Hepatocyte (in vitro differentiated cells): ENCODE measurements at regions not wholly inside any gene's neighbourhood (a gene's known extent, or its start where the extent isn't known, plus 50 kb on each side); places are given as distances from the start of the nearest gene placed in this dataset.

Experiments used
- DNase-seq: peaks from one replicate; pipeline ENCODE4 v3.0.0-alpha.2; 2016; ENCODE audit warnings: low spot score
- H2AFZ ChIP-seq: fragments of 200-600 bp; sonication (generic); 2 replicates; pipeline ENCODE4 v1.6.0; 2016; ENCODE audit warnings: antibody characterized with exemption, mild to moderate bottlenecking
- H3K27ac ChIP-seq: fragments of 200-600 bp; sonication (generic); 2 replicates; pipeline ENCODE4 v1.5.1; 2016; ENCODE audit warnings: mild to moderate bottlenecking
- H3K27me3 ChIP-seq: fragments of 200-600 bp; sonication (generic); 2 replicates; pipeline ENCODE4 v1.6.1; 2016
- H3K36me3 ChIP-seq: fragments of 200-600 bp; sonication (generic); replicated peaks from 2 replicates; pipeline ENCODE4 v1.5.1; 2016; ENCODE audit warnings: low read depth; ENCODE audit not compliant: insufficient read depth
- H3K4me1 ChIP-seq: fragments of 200-600 bp; sonication (generic); 2 replicates; pipeline ENCODE4 v1.5.1; 2016; ENCODE audit warnings: mild to moderate bottlenecking, moderate library complexity; ENCODE audit not compliant: insufficient read depth
- H3K4me2 ChIP-seq: fragments of 200-600 bp; sonication (generic); 2 replicates; pipeline ENCODE4 v1.6.0; 2016
- H3K4me3 ChIP-seq: fragments of 200-600 bp; sonication (generic); 2 replicates; pipeline ENCODE4 v1.5.1; 2016; ENCODE audit warnings: mild to moderate bottlenecking
- H3K79me2 ChIP-seq: fragments of 200-600 bp; sonication (generic); 2 replicates; pipeline ENCODE4 v1.6.0; 2017; ENCODE audit warnings: mild to moderate bottlenecking
- H3K9me2 ChIP-seq: fragments of 200-600 bp; sonication (generic); replicated peaks from 2 replicates; pipeline ENCODE4 v1.6.0; 2017; ENCODE audit warnings: mild to moderate bottlenecking; ENCODE audit not compliant: insufficient read depth
- H3K9me3 ChIP-seq: fragments of 200-600 bp; sonication (generic); 2 replicates; pipeline ENCODE4 v1.5.1; 2016; ENCODE audit warnings: low read depth, mild to moderate bottlenecking
- H4K20me1 ChIP-seq: fragments of 200-600 bp; sonication (generic); 2 replicates; pipeline ENCODE4 v1.6.0; 2016; ENCODE audit warnings: mild to moderate bottlenecking; ENCODE audit not compliant: insufficient read depth, poor library complexity, severe bottlenecking
- CTCF ChIP-seq: fragments of 200-600 bp; sonication (generic); IDR thresholded peaks from 2 replicates; pipeline ENCODE4 v1.5.1; 2016; ENCODE audit warnings: antibody characterized with exemption, mild to moderate bottlenecking; ENCODE audit not compliant: poor library complexity
- EZH2 ChIP-seq: fragments of 200-600 bp; sonication (generic); IDR thresholded peaks from 2 replicates; pipeline ENCODE4 v1.6.1; 2016; ENCODE audit warnings: antibody characterized with exemption, mild to moderate bottlenecking, borderline replicate concordance
- EZH2phosphoT487 ChIP-seq: fragments of 200-600 bp; sonication (generic); IDR thresholded peaks from one replicate; pipeline ENCODE4 v1.6.1; 2018; ENCODE audit warnings: antibody characterized with exemption, mild to moderate bottlenecking, low read depth, moderate library complexity; ENCODE audit not compliant: unreplicated experiment, severe bottlenecking
- WGBS: methylation state at CpG from one replicate; pipeline ENCODE4 v1.1.6; 2016; ENCODE audit warnings: low lambda C conversion rate; ENCODE audit errors: missing lambda C conversion rate; 5-methylcytosine and 5-hydroxymethylcytosine counted together

DNA sequence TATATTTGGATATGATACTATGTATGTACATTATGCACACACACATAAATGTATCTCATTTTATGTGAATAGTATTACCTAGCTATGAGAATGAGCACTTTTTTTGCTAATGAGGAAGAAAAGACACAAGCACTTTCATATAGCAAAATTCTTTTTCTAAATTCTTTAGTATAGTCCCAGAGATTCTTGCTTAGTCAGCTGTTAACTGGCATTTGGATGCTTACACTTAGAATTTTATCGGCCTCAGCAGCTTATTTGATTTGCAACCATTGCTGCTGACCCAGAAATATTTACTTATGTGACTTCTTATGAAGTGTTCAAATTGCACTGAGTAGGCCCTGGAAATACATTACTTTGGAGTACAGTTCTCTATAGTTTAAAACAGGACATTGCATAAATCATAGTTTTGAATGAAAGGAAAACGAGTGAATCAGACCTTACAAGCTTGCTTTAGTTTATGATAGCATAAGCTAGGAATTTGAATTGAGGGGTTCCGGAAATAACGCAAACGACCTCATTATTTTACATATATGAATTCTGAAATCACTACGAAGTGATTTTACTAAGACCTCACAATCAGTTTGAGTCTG lies 653.9 kb upstream of the NEGR1 start:
- H3K4me2 ChIP-seq: no peak overlapping the region
- no peaks in the 10 kb centered on the region for H4K20me1 ChIP-seq
- no peak overlapping the region for H3K27ac ChIP-seq
- no peak overlapping the region for H3K4me3 ChIP-seq
- TF ChIP-seq EZH2phosphoT487: no peak
- no peak for TF ChIP-seq CTCF
- TF ChIP-seq EZH2: no peak
- H3K27me3 ChIP-seq: no peaks in the 10 kb centered on the region
- H3K36me3 ChIP-seq: no peaks in the 10 kb centered on the region
- H3K9me3 ChIP-seq: no peaks in the 10 kb centered on the region
- 89% methylated on average over 6 of the region's 6 CpGs for WGBS
- H3K79me2 ChIP-seq: no peaks in the 10 kb centered on the region
- H3K9me2 ChIP-seq: no peaks in the 10 kb centered on the region
- no peak for DNase-seq
- no peaks in the 10 kb centered on the region for H3K4me1 ChIP-seq
- H2AFZ ChIP-seq: no peak overlapping the region

DNA sequence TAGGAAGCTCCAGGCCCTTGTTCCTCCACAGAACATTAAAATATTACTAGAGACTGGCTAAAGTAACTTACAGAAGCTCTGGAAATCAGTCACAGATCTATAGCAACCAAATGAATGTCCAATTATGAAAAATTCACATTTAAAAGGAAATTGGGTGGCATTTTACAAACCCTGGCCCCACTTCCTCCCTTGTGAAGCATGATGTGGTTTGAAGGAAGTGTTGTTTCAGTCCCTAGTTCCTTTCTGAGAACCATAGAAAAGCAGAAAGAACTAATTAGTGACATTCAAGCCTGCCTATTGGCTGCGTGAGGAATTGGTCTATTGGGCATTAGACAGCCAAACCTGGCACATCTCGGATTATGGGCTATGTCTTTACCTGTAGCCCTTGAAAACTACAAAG lies 649.7 kb upstream of the NEGR1 start:
- Histone ChIP-seq H4K20me1 (no peaks in the 10 kb centered on the region), H3K36me3 (no peaks in the 10 kb centered on the region), H2AFZ (no peak overlapping the region), H3K9me3 (no peaks in the 10 kb centered on the region), H3K9me2 (no peaks in the 10 kb centered on the region), H3K79me2 (no peaks in the 10 kb centered on the region), H3K27ac (no peak overlapping the region), H3K4me3 (no peak overlapping the region), H3K4me2 (no peak overlapping the region), H3K27me3 (no peaks in the 10 kb centered on the region), H3K4me1 (no peaks in the 10 kb centered on the region)
- no peak for TF ChIP-seq EZH2phosphoT487
- 80% methylated on average over 2 of the region's 2 CpGs for WGBS
- DNase-seq: no peak

DNA sequence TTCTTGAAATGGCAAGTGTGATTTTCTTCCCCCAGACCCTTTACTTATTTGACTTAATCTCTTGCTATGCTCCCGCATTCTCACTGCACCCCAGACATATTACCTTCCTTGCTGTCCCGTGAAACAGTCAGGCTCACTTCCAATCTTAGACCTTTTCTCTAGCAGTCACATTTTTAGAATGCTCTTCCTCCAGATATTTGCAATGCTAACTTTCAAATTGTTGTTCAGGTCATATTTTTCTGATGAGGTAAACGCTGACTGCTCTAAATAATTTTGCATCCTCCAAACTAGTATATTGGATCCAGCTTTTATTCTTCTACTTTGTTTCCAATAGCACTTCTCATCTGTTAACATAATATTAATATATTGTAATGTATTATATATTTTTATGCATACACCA lies 648.2 kb upstream of the NEGR1 start:
- TF ChIP-seq EZH2 (no peak), CTCF (no peak), EZH2phosphoT487 (no peak)
- Histone ChIP-seq H3K36me3 (no peaks in the 10 kb centered on the region), H4K20me1 (no peaks in the 10 kb centered on the region), H3K9me2 (no peaks in the 10 kb centered on the region), H3K27me3 (no peaks in the 10 kb centered on the region), H3K4me2 (no peak overlapping the region), H3K9me3 (no peaks in the 10 kb centered on the region), H2AFZ (no peak overlapping the region), H3K79me2 (no peaks in the 10 kb centered on the region), H3K4me3 (no peak overlapping the region), H3K4me1 (no peaks in the 10 kb centered on the region), H3K27ac (no peak overlapping the region)
- WGBS: 82% methylated on average over 3 of the region's 3 CpGs
- no peak for DNase-seq

DNA sequence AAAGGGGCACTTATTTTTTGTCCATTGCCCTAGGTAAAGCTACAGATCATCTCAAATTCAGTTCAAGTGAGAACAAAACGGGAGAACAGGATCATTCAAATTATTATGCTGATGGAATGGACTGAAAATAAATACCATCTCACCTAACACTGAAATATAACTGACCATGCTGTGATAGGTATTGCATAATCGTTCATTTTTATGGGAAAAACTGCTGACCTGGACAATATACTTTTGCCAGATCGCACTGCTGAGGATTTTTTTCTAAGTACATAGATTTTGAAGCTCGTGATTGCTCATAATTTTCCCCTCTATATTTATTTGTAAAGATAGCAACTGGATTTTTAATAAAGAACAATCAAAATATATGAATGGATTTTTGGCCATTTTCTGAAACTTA lies 636.6 kb upstream of the NEGR1 start:
- H3K4me1 ChIP-seq: no peaks in the 10 kb centered on the region
- no peak overlapping the region for H3K4me3 ChIP-seq
- no peak overlapping the region for H2AFZ ChIP-seq
- no peaks in the 10 kb centered on the region for H3K9me2 ChIP-seq
- WGBS: 56% methylated on average over 4 of the region's 4 CpGs
- no peaks in the 10 kb centered on the region for H3K79me2 ChIP-seq
- H4K20me1 ChIP-seq: no peaks in the 10 kb centered on the region
- H3K4me2 ChIP-seq: no peak overlapping the region
- H3K9me3 ChIP-seq: no peaks in the 10 kb centered on the region
- H3K27ac ChIP-seq: no peak overlapping the region
- TF ChIP-seq EZH2: no peak
- no peak for TF ChIP-seq EZH2phosphoT487
- TF ChIP-seq CTCF: no peak
- no peaks in the 10 kb centered on the region for H3K36me3 ChIP-seq
- DNase-seq: no peak
- no peaks in the 10 kb centered on the region for H3K27me3 ChIP-seq
